Mucosa of rectum (tissue), 2 donors: ENCODE measurements at regions not wholly inside any gene's neighbourhood (a gene's known extent, or its start where the extent isn't known, plus 50 kb on each side); places are given as distances from the start of the nearest gene placed in this dataset.
"Not testable (repeated sequence)": the region's sequence is repeated elsewhere in the genome, so short reads cannot be mapped to it uniquely, and the experiment has no call there.

ENCODE experiments used
- H3K27ac ChIP-seq, 2 donors: one replicate each; pipeline ENCODE4 v1.7.0; 2013; ENCODE audit warnings: inconsistent platforms in 2 of 2, low read depth in 2 of 2, low read length in 2 of 2
- H3K27me3 ChIP-seq, 2 donors: one replicate each; pipeline ENCODE4 v1.7.0; 2013; ENCODE audit warnings: low read length in 2 of 2; ENCODE audit not compliant: control insufficient read depth in 2 of 2, insufficient read depth in 2 of 2
- H3K36me3 ChIP-seq, 2 donors: one replicate each; pipeline ENCODE4 v1.7.0; 2013; ENCODE audit warnings: low read length in 2 of 2; ENCODE audit not compliant: control insufficient read depth in 2 of 2, insufficient read depth in 2 of 2
- H3K4me1 ChIP-seq, 2 donors: one replicate each; pipeline ENCODE4 v1.7.0; 2013; ENCODE audit warnings: low read length in 2 of 2, mild to moderate bottlenecking in 1 of 2; ENCODE audit not compliant: control insufficient read depth in 2 of 2, insufficient read depth in 2 of 2
- H3K4me3 ChIP-seq, 2 donors: one replicate each; pipeline ENCODE4 v1.7.0; 2013; ENCODE audit warnings: low read length in 2 of 2
- H3K9ac ChIP-seq, 2 donors: one replicate each; pipeline ENCODE4 v1.7.0; 2013; ENCODE audit warnings: low read length in 2 of 2, low read depth in 1 of 2, mild to moderate bottlenecking in 1 of 2
- H3K9me3 ChIP-seq, 2 donors: one replicate each; pipeline ENCODE4 v1.7.0; 2013; ENCODE audit warnings: low read length in 2 of 2; ENCODE audit not compliant: control insufficient read depth in 2 of 2
- donor health status: healthy.
- donor health status: Normal muscosa, but diverticular disease.

DNA sequence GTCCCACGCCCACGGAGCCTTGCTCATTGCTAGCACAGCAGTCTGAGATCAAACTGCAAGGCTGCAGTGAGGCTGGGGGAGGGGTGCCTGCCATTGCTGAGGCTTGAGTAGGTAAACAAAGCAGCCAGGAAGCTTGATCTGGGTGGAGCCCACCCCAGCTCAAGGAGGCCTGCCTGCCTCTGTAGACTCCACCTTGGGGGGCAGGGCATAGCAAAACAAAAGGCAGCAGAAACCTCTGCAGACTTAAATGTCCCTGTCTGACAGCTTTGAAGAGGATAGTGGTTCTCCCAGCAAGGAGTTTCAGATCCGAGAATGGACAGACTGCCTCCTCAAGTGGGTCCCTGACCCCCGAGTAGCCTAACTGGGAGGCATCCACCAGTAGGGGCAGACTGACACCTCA lies 239.7 kb downstream of the DAD1 start:
- not testable (repeated sequence) for H3K4me1 ChIP-seq, H3K9ac ChIP-seq, H3K4me3 ChIP-seq, H3K36me3 ChIP-seq, H3K27ac ChIP-seq, H3K9me3 ChIP-seq, H3K27me3 ChIP-seq

DNA sequence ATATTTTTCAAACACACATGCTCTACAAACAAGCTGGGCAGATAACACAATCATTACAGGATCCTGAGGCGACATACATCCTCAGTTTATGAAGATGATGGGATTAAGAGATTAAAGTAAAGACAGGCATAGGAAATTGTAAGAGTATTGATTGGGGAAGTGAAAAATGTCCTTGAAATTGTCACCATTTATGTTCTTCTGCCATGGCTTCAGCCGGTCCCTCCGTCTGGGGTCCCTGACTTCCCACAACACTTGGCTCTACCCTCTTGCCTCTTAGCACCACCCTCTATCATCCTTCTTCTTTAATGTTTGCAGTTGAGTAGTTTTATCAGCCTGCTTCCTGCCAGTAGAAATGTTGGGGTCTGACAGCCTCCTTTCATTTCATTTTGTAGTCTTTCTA lies 244.4 kb downstream of the DAD1 start:
- H3K4me3 ChIP-seq: no peak overlapping the region
- no peaks in the 10 kb centered on the region for H3K4me1 ChIP-seq
- H3K9ac ChIP-seq: no peak overlapping the region
- H3K27ac ChIP-seq: no peak overlapping the region
- H3K27me3 ChIP-seq: no peaks in the 10 kb centered on the region
- H3K36me3 ChIP-seq: no peaks in the 10 kb centered on the region
- H3K9me3 ChIP-seq: peaks cover 0 to 8% of the 10 kb centered on the region in 2 donors

DNA sequence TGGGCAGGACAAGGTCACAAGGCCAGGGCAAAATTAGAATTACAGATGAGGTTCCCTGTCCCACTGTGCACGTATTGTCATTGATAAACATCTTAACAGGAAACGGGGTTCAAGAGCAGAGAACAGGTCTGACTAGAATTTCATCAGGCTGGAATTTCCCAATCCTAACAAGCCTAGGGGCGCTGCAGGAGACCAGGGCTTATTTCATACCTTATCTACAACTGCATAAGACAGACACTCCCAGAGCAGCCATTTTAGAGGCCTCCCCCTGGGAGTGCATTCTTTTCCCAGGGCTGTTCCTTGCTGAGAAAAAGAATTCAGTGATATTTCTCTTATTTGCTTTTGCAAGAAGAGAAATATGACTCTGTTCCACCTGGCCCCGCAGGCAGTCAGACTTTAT lies 244.8 kb downstream of the DAD1 start:
- H3K4me1 ChIP-seq, H3K27me3 ChIP-seq, H3K4me3 ChIP-seq, H3K36me3 ChIP-seq, H3K9ac ChIP-seq, H3K9me3 ChIP-seq, H3K27ac ChIP-seq: not testable (repeated sequence)

DNA sequence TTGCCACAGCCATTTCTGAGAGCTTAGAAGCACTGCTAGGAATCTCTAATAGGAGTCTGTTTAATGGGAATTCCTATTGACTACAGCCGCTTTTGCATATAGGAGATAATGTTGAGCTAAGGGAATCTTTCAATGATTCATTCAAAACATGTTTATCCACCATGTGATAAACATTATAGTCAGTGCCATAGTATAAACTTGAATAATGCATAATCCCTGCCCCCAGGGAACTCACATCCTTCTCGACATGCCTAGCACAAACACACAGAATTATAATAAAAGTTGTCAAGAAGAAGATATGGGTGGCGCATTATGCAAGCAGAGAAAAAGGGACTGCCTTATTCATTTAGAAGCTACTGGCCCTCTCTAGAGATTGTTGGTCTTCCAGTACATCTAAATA lies 248.0 kb downstream of the DAD1 start:
- no peak overlapping the region for H3K9ac ChIP-seq
- no peaks in the 10 kb centered on the region for H3K27me3 ChIP-seq
- peaks cover 0 to 8% of the 10 kb centered on the region in 2 donors for H3K9me3 ChIP-seq
- no peak overlapping the region for H3K4me3 ChIP-seq
- peaks cover 0 to 5% of the 10 kb centered on the region in 2 donors for H3K4me1 ChIP-seq
- no peaks in the 10 kb centered on the region for H3K36me3 ChIP-seq
- peak overlapping the region in 1 of 2 donors; percentile 10 for H3K27ac ChIP-seq

DNA sequence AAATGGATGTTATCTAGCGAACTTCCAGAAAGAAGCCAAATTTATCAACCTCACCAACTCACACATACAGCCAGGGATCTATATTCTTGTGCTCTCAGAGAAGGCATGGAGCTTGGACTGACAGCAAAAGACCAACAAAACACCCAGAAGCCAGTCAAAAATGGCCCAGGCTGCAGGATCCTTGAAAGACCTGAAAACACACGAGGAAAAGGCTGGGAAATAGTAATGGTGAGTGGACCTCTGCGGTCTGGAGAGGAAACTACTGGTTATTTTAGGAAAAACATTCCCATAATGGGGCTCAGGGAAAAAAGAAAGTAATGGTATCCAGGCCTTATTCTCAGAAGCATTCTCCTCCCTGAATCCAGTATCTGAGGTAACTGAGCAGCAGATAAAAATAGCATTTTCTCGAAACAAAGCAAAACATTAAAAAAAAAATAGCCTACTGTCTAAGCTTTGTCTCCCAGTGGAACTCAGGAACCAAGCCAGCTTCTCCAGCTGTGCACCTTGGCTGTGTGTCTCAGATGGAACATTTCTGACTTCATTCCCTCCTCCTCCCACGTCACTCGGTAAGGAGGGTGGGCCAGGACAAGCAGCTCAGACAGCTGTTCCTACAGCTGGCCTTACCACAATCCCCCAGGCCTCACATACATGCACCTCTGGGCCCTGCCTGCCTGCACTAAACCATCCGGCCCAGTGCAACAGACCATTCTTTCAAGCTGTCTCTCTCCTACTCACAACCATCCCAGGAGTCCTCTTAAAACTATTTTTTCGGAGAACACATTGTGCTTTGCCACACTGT lies 249.9 kb downstream of the DAD1 start:
- peaks cover 0 to 2% of the 10 kb centered on the region in 2 donors for H3K9me3 ChIP-seq
- no peak overlapping the region for H3K9ac ChIP-seq
- H3K27ac ChIP-seq: peak overlapping the region; percentile 59 to 62
- H3K27me3 ChIP-seq: no peaks in the 10 kb centered on the region
- H3K4me1 ChIP-seq: peaks cover 0 to 5% of the 10 kb centered on the region in 2 donors
- no peaks in the 10 kb centered on the region for H3K36me3 ChIP-seq
- H3K4me3 ChIP-seq: no peak overlapping the region

DNA sequence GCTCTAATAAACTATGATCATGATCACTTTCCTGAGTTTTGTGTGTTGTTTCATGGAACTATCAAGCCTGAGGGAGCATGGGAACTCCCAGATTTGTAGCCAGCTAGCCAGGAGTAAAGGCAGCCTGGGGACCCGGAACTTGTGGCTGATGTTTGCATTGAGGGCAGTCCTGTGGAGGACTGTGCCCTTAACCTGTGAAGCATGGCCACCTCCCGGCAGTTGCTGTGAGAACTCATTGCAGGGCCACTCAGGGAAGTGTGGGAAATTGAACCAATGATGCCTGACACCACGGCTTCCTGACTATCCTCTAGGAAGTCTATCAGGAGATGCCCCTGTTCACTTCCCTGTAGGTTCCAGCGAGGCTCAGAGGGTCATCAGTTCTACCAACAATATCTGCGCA lies 250.6 kb downstream of the DAD1 start:
- peaks cover 0 to under 1% of the 10 kb centered on the region in 2 donors for H3K9me3 ChIP-seq
- H3K27ac ChIP-seq: peak overlapping the region; percentile 59 to 62
- H3K36me3 ChIP-seq: no peaks in the 10 kb centered on the region
- no peak overlapping the region for H3K4me3 ChIP-seq
- peaks cover 0 to 5% of the 10 kb centered on the region in 2 donors for H3K4me1 ChIP-seq
- H3K27me3 ChIP-seq: no peaks in the 10 kb centered on the region
- H3K9ac ChIP-seq: no peak overlapping the region

DNA sequence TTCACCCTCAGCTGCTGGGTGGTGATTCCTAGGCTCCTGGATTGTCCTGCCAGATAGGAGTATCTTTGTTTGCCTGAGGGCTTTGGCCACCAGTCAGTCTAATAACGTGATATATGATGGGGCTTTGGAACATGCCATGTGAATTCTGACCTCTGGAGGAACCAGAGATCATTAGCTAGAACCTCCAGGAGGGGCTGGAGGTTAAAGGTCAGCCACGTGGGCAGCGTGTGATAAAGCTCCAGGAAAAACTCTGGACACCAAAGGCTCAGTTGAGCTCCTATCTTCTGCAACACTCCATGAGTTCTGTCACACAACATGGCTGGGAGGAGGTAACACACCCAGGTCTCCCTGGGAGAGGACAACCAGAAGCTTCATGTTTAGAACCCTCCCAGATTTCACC lies 251.1 kb downstream of the DAD1 start:
- Histone ChIP-seq H3K9me3 (no peaks in the 10 kb centered on the region), H3K4me3 (no peak overlapping the region), H3K27ac (peak overlapping the region; percentile 59 to 62), H3K9ac (no peak overlapping the region), H3K36me3 (no peaks in the 10 kb centered on the region), H3K4me1 (peaks cover 0 to 5% of the 10 kb centered on the region in 2 donors), H3K27me3 (no peaks in the 10 kb centered on the region)

DNA sequence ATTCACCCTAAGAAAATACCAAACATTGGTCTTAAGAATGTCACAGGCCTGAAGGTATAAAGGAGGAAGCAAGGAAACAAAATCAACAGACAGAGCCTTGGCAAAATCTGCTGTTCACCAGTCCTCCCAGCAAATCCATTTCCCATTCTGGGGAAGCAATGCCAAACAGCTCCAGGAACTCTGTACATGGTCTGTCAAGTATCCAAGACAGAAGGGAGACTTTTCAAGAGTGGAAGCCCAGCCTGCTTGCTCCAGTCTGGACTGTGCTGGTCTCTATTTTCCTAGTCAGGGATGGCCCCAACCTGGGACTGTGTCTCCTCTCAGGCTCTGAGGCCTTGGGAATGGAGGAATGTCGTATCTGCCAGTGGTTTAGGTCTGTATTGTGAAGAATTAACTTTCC lies 251.5 kb downstream of the DAD1 start:
- no peak overlapping the region for H3K4me3 ChIP-seq
- H3K27me3 ChIP-seq: no peaks in the 10 kb centered on the region
- H3K4me1 ChIP-seq: peaks cover 0 to 5% of the 10 kb centered on the region in 2 donors
- no peaks in the 10 kb centered on the region for H3K36me3 ChIP-seq
- no peaks in the 10 kb centered on the region for H3K9me3 ChIP-seq
- H3K27ac ChIP-seq: no peak overlapping the region
- no peak overlapping the region for H3K9ac ChIP-seq

DNA sequence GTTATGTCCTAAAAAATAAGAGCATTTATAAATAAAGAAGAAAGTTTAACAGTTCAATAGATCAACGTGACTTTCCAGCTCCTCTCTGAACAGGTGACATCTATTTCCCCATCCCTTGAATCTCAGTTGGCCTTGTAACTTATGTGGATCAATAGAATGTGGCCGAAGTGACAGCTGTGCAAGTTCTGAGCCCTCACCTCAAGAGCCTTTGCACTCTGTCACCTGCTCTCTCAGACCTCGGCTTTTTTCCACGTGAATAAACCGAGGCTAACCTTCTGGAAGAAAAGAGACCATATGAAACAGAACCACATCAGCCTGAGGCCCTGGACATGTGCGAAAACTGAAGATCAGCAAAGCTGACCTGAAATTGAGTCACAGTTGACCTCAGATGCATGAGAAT lies 253.0 kb downstream of the DAD1 start:
- Histone ChIP-seq H3K27me3 (no peaks in the 10 kb centered on the region), H3K4me1 (peaks cover 0 to 5% of the 10 kb centered on the region in 2 donors), H3K36me3 (no peaks in the 10 kb centered on the region), H3K9me3 (no peaks in the 10 kb centered on the region), H3K4me3 (no peak overlapping the region), H3K9ac (no peak overlapping the region), H3K27ac (no peak overlapping the region)

DNA sequence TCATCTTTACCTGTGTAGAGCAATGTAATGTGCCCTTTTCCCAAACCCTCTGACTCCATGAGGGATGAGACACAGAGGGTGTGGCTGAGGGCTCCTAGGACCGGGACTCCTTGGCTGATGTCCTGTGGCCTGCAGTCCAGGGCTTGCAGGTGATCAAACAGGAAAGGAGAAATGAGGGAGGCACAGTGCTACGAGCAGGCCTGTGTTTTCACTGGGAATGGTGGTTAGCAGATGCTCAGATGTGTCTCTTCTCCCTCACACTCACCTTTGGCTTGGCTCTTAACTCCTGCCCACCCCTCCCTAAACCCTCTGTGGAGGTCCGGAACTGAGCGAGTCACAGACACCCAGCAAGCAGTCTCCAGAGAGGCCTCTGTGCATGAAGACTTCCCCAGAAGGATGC lies 254.4 kb downstream of the DAD1 start:
- no peak overlapping the region for H3K27ac ChIP-seq
- no peak overlapping the region for H3K9ac ChIP-seq
- no peaks in the 10 kb centered on the region for H3K9me3 ChIP-seq
- no peak overlapping the region for H3K4me3 ChIP-seq
- no peaks in the 10 kb centered on the region for H3K27me3 ChIP-seq
- no peaks in the 10 kb centered on the region for H3K36me3 ChIP-seq
- peaks cover 0 to 5% of the 10 kb centered on the region in 2 donors for H3K4me1 ChIP-seq
